ENCODE measurements at regions not wholly inside any gene's neighbourhood (a gene's known extent, or its start where the extent isn't known, plus 50 kb on each side); places are given as distances from the start of the nearest gene placed in this dataset.

GRCh38 chr7:42315103-42315502 is 78.1 kb upstream of the GLI3 start:
- no peak overlapping the region for H3K9ac ChIP-seq (replicated peaks in 1 of 4; ENCODE audit: extremely low read depth in 1 of 4, low read depth in 3 of 4, low read length in 3 of 4)
- ChIA-PET POLR2A (ENCODE audit: partially characterized antibody) (no interaction called here), CTCF (ENCODE audit: partially characterized antibody) (no interaction called here)
- no peak overlapping the region for H3K4me3 ChIP-seq (ENCODE audit: extremely low read depth in 1 of 4, insufficient read depth in 2 of 4, low read depth in 3 of 4, low read length in 4 of 4)
- H2BK20ac ChIP-seq (ENCODE audit: low read length): no peak overlapping the region
- DNase-seq (ENCODE audit: low read depth in 1 of 2, low spot score in 2 of 2) (no peak), FAIRE-seq (no peak)
- H3K79me1 ChIP-seq (ENCODE audit: low read depth, low read length): no peaks in the 10 kb centered on the region
- no peak overlapping the region for H2AK5ac ChIP-seq (ENCODE audit: low read depth, low read length)
- no peak for TF ChIP-seq KDM5A (IDR thresholded peaks at IDR 0.05; ENCODE audit: low read length)
- no peak for TF ChIP-seq POLR2AphosphoS5 (IDR thresholded peaks at IDR 0.05; ENCODE audit: low read depth, low read length)
- TF ChIP-seq CHD1 (IDR thresholded peaks at IDR 0.05; ENCODE audit: low read depth, low read length): no peak
- no peak for TF ChIP-seq HDAC2 (IDR thresholded peaks at IDR 0.05; ENCODE audit: borderline replicate concordance in 1 of 2, low read depth in 2 of 2, low read length in 2 of 2)
- no peak for TF ChIP-seq SRF (IDR thresholded peaks at IDR 0.05; ENCODE audit: low read depth, low read length)
- TF ChIP-seq BRCA1 (IDR thresholded peaks at IDR 0.05; ENCODE audit: low read depth, low read length): no peak
- no peak for TF ChIP-seq POLR2A (IDR thresholded peaks at IDR 0.05; ENCODE audit: control extremely low read depth in 1 of 2, low read depth in 2 of 2, low read length in 2 of 2)
- H3K4ac ChIP-seq (replicated peaks; ENCODE audit: insufficient read length, low read depth, low read length): no peak overlapping the region
- no peak overlapping the region for H2BK12ac ChIP-seq (ENCODE audit: low read depth, low read length)
- no peak overlapping the region for H4K5ac ChIP-seq (ENCODE audit: insufficient read length, low read depth, low read length)
- H2BK120ac ChIP-seq (replicated peaks; ENCODE audit: low read depth, low read length): no peak overlapping the region
- no peaks in the 10 kb centered on the region for H4K20me1 ChIP-seq (replicated peaks in 1 of 2; ENCODE audit: control insufficient read depth in 1 of 2, insufficient read depth in 2 of 2, low read length in 2 of 2)
- H3K23ac ChIP-seq (ENCODE audit: insufficient read length): no peak overlapping the region
- no peak overlapping the region for H2BK15ac ChIP-seq (ENCODE audit: low read length)
- H3K4me1 ChIP-seq (replicated peaks in 1 of 4; ENCODE audit: control insufficient read depth in 3 of 4, insufficient read depth in 4 of 4, low read length in 3 of 4): 0 out of 7 replicates have a peak, but pooled peaks cover 0 to 3% (median 0%) of the 10 kb centered on the region in 4 experiments
- H3K79me2 ChIP-seq (ENCODE audit: control insufficient read depth in 1 of 2, insufficient read depth in 2 of 2, low read length in 2 of 2): no peaks in the 10 kb centered on the region
- H3K14ac ChIP-seq (ENCODE audit: insufficient read length): no peak overlapping the region
- WGBS, 2 experiments (ENCODE audit: extremely low coverage in 1 of 2, insufficient coverage in 1 of 2, insufficient read length in 1 of 2, insufficient replicate concordance in 2 of 2, low coverage in 1 of 2, low lambda C conversion rate in 2 of 2, missing lambda C conversion rate in 1 of 2): 86% methylated on average over 3 of the region's 3 CpGs; no CpG with 5 or more reads in 1 of the 2 experiments
- H4K8ac ChIP-seq (ENCODE audit: extremely low read depth, insufficient read depth, low read length): no peak overlapping the region
- no peaks in the 10 kb centered on the region for H3K9me3 ChIP-seq (ENCODE audit: insufficient read depth in 2 of 2, low read depth in 1 of 2, low read length in 1 of 2)
- no peak overlapping the region for H2AFZ ChIP-seq (ENCODE audit: low read length)
- H3K18ac ChIP-seq (ENCODE audit: extremely low read depth, low read length): no peak overlapping the region
- H3K23me2 ChIP-seq (ENCODE audit: low read depth, low read length): no peaks in the 10 kb centered on the region
- H4K91ac ChIP-seq (replicated peaks; ENCODE audit: insufficient read length, low read length): no peak overlapping the region
- H3K36me3 ChIP-seq (ENCODE audit: control insufficient read depth in 2 of 4, insufficient read depth in 4 of 4, low read length in 3 of 4): no peaks in the 10 kb centered on the region
- no peak overlapping the region for H3K4me2 ChIP-seq (ENCODE audit: insufficient read depth in 1 of 2, low read depth in 2 of 2, low read length in 2 of 2)
- H2BK5ac ChIP-seq (ENCODE audit: low read depth, low read length): no peak overlapping the region
- H3K27me3 ChIP-seq (replicated peaks in 1 of 4; ENCODE audit: control insufficient read depth in 3 of 4, extremely low read depth in 1 of 4, insufficient read depth in 3 of 4, low read length in 3 of 4): no peaks in the 10 kb centered on the region
- H3K27ac ChIP-seq (ENCODE audit: low read depth, low read length): no peak overlapping the region
- no peak overlapping the region for H3K56ac ChIP-seq (replicated peaks; ENCODE audit: insufficient read length, low read depth, low read length)

All from H1 (cell line).